ENCODE measurements at regions not wholly inside any gene's neighbourhood (a gene's known extent, or its start where the extent isn't known, plus 50 kb on each side); places are given as distances from the start of the nearest gene placed in this dataset.

DNA sequence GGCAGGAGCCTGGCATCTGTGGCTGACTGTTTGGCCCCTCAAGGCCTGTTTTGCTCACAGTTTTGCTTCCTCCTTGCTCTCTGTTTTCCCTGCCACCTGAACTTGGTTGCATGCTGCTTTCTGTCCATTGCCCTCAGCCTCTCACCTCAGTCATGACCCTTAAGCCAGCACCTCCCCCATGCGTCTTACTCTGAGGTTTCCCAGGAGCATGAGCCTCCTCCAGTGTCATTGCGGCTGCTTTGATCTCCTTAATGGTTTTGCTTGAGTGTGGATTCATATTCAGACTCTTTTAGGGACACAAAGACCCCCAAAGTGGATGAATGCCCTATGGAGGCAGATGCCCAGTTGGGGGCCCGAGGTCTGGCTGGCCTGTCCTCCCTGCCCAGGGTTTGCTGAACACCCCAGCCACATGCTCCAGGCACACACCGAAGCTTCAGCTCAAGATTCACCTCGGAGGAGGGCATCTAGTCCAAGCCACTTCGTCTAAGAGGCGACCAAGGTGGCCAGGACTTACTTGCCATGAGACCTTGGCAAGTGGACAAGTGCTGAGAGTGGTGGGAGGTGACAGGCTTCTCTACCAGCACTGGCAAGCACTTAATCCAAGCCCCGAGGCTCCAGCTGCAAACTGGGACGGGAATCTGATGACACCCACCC is 95.4 kb upstream of the DIO3 start:
- DNase-seq (ENCODE audit: low read depth in 2 of 2) = no peak

DNA sequence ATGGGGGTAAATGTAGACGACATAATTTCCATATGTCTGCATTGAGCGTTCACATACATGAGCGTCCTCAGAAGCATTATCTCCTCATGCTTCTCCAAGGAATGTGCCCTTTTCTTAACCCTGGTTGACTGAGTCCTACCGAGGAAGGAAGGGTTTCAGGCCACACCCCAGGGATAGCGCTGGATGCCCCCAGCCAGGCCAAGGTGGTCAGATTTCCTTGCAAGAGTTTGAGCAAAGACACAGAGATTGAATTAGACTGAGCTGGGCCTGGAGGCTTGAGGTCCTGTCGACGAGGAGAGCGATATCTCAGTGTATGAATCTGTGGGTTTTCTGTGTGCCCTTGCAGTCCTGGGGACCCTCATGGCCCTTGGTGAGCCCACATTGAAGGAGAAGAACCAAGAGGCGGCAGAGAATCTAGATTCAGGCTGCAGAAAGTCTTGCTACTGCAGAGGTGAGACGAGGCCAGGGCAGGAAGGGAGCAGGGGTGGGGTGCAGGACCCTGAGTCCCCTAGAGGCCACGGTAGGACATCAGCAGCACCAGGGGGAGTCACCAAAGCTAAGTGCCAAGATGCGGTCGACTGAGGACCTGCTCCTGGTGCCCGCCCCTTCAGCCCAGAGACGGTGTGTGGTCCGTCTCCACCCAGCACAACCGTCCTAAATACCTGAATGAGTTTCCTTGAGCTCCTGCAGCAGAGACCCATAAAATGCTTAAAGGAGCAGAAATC is 94.7 kb upstream of the DIO3 start:
- DNase-seq (ENCODE audit: low read depth in 2 of 2) = no peak

DNA sequence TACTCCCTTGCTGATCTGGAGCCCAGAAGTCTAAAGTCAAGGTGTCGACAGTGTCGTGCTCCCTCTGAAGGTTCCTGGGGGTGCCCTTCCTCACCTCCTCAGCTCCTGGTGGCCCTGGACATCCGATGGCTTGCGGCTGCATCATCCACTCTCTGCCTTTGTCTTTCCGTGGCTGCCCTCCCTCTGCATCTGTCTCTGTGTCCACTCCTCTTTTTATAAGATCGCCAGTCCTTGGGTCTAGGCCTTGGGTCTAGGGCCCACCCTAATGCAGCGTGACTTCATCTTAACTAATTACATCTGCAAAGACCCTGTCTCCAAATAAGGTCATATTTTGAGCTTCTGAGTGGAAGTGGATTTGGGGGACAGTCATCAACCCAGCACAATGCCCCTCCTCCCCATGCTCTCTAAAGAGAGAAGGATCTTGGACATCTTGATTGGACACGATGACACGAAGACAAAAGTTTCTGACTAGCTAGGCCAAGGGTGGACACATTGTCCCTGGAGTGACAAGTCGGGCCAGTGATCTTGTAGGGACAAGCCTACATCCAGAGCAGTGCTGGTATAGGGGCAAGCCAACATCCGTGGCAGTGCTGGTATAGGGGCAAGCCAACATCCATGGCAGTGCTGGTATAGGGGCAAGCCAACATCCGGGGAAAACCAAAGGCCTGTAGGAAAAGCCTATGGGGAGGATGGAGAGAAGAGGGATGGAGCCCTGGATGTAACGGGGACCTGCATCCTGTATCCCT is 93.9 kb upstream of the DIO3 start:
- no peak for DNase-seq (ENCODE audit: low read depth in 2 of 2)

DNA sequence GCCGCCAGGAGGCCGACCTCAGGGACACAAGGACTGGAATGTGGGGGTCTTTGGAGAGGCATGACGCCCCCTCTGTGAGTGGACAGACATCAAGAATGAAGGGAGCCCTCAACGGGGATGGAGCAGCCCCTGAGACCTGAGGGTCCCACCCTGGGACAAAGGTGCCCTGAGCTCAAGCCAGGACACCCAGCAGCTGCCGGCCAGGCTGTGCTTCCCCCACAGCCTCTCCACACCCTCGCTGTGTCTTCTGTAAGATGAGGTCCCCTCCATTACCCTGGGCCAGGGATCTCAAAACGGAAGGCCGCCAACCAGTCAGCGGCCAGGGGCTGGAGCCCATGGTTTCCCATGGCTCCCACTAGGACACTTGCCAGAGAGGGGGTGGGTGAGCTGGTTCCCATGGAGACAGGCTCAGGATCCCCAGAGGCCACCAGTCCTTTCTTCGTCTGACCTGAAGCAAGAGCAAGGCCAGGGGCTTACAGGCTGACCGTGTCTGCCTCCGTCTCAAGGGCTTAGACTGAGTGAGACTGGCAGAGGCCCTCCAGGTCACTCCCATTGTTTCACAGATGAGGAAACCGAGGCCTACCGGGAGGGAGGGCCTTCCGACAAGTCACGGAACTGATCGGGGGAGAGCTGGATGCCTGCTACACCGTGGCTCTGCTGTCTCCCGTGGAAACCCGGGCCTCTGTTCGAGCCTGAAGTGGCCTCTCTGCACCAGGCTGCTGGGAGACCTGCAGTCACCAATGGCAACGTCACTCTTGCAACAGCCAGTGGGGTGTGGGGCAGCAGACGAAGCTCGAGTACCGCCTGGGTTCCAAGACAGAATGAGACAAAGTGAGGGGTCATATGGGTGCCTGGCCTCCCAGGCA is 91.7 kb upstream of the DIO3 start:
- no peak for DNase-seq (ENCODE audit: low read depth in 2 of 2)

DNA sequence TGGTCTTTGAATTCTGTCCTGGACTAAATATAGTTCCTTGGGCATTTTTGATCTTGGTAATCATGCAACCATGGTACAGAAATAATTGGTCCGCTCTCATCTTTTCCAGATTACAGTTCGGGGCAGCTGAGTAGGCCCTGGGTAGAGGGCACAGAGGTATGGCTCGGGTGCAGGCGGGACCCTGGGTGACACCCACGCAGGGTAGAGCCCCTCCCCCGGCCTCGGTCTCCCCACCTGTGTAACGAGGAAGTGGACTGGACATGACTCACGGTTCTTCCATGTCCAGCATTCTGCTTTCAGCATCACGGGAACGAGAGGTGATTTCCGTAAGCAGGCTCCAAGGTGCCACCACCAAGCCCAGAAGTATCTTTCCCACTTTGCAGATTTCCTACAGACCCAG is 91.0 kb upstream of the DIO3 start:
- DNase-seq (ENCODE audit: low read depth in 2 of 2) = no peak

DNA sequence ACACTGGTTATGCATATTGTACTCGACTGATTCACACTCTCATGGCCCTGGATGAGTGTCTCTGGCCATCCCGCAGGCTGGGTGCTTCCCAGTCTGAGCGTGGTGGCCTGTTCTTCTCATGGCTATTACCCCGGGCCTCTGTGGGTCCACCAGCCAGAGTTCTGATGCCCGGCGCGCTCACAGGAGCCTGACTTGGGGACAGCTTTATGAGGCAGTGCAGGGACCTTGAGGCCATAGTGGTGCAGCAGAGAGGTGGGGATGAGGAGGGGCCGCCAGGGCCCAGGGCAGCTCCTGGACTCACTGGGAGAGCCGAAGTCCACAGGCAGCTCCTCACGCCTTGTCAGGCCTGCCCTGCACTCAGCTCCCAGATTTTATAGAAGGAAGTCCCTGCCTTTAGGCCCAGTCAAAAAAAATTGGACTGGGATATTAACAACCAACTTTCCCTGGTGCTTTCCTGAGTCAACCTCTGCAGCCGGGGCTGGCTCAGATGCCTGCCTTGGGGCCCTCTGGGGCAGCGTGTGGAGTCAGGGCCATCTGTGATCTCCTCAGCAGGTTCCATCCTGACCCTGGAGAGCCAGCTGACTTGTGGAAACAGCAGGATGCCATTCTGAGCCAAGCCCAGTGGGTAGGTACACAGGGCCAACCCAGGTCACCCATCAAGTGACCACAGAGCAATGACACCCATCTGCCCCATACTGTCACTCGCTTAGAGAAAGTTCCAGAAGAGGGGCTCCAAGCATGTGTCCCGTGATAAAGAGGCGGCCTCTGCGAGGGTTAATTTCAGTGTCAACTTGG is 89.4 kb upstream of the DIO3 start:
- no peak for DNase-seq (ENCODE audit: low read depth in 2 of 2)

DNA sequence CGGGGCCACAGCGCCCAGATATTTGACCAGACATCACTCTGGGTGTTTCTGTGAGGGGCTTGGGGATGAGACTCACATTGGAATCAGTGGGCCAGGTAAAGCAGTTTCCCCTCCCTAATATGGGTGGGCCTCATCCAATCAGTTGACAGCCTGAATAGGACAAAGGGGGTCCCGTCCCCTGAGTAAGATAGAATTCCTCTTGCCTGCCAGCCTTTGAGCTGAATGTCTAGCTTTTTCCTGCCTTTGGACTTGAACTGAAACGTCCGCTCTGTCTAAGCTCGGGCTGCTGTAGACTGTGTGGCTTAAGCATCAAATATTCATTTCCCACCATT is 88.8 kb upstream of the DIO3 start:
- no peak for DNase-seq (ENCODE audit: low read depth in 2 of 2)

DNA sequence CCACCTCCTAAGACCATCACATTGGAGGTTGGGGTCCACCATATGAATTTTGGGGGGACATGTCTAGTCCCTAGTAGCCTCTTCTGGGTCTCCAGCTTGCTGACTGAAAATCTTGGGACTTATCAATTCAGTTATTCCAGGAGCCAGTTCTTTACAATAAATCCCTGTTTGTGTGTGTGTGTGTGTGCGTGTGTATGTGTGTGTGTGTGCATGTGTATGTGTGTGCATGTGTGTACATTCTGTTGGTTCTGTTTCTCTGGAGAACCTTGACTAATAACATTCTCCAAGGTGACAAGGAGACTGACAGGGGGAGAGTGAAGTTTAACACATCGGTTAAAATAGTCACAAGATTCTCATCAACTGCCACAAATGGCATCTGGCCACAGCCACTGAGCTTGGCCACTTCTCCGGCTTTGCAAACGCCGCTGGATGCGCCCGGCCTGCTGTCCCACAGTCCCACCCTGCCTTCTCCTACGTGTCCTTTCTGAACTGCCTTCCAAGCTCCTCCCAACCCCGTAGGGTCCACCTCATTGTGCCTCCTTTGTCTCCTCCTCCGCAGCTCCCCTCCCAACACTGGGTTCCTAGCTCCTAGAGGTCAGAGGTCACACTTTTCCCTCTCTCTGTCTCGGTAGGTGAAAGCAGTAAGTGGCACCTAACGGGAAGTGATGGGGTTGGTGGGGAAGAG is 88.1 kb upstream of the DIO3 start:
- DNase-seq (ENCODE audit: low read depth in 2 of 2) = no peak

DNA sequence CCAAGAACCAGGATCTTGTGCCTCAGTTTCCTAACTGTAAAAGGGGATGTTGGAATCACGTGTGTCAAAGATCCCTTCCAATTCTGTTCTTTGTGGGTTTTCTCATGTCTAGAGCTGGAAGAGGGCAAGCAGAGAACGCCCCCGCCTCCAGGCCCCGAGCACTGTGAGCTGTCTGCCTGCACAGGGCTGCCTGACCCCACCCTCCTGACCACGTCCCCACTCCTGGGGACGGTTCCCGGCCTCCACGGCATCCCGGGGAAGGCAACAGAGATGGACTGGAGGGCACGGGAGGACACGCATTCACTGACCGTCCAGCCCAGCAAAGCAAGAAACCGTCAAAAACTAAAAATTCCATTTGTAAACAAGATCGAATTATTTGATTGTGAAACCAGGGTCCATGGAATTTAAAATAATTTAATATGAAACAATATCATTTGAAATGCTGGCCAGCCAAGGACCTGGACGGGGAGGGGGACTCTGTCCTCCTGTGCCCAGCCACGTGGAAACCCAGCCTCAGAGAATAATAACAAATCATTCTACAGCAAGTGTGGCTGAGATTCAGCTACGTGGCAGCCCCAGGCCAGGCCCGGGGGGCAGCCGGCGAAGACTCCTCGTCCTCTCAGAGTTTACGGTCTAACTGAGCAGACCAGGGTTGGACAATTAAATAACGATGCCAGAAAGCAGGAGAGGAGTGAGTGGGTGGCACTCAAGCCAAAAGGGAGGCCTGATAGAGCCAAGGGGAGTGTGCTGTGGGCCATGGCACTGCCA is 87.3 kb upstream of the DIO3 start:
- DNase-seq (ENCODE audit: low read depth in 2 of 2) = no peak

DNA sequence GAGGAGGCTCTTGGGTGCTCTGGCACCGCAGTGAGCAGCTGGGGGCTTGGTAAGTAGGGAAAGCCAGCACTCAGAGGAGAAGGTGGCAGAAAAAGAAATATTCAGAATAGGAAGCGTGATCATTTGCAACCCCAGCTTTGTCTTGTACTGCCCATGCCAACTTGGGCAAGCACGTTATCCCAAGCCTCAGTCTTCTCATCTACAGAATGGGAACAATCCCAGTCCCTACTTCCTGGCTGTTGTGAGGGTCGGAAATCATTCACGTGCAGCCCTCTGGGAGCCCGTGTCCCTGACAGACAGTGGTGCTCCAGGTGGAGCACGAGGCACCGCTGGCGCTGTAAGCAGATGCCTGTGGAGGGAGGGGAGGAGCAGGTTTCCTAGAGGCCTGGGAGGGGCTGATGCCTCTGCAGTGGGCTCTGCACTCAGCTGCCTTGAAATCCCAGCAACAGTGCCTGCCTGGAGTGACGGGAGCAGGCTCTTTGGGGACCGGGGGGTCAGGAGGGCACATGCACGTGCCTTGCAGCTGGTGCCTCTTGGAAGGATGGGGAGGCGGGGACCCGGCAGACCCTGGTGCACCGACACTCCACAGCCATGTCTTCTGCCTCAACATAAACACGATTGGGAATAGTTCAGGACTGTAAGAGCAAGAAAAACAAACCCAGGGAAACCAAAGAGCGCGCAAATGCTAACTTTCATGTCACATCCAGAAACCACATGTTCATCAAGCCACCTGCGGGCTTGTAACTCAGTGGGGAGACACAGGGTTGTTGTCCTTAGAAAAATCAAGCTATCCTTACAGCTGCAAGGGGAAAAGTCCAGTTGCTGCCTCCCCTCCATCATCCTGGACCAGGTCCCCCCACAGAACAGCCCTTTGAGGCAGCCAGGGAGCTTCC is 86.5 kb upstream of the DIO3 start:
- no peak for DNase-seq (ENCODE audit: low read depth in 2 of 2)

DNA sequence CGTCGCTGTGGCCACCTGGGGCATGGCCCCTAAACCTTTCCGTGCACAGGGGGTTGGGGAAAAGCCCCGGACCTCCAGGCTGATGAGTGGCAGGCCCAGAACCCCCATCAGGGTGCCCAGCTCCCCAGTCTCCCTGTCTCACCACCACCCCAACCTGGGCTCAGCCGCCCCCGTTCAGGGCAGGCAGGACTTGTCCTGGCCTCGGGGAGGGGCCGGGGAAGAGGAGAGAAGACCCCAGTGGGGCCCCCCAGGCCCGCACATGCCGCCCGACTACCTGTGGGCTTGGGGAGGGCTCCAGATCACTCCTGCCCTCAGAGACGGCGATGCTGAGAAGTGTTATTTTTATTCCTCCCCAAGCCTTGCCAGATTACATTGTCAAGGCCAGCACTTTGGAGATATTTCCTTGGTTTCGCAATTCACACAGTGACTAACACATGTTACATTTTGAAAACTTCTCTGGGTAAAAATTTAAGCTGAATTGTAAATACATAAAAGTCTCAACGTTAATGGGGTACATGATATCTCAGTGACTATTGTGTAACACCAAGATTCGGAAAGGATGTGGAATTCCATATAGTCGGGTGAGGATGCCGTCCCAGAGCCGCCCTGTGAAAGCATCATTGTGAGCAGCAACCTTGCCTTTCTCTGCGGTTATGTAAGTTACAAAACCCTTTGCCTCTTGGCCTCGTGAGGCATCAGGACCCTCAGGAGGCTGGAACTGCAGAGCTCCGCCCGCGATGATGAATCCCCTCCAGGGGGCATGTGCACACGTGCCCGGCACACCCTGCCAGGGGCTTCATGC is 85.6 kb upstream of the DIO3 start:
- DNase-seq (ENCODE audit: low read depth in 2 of 2) = no peak

DNA sequence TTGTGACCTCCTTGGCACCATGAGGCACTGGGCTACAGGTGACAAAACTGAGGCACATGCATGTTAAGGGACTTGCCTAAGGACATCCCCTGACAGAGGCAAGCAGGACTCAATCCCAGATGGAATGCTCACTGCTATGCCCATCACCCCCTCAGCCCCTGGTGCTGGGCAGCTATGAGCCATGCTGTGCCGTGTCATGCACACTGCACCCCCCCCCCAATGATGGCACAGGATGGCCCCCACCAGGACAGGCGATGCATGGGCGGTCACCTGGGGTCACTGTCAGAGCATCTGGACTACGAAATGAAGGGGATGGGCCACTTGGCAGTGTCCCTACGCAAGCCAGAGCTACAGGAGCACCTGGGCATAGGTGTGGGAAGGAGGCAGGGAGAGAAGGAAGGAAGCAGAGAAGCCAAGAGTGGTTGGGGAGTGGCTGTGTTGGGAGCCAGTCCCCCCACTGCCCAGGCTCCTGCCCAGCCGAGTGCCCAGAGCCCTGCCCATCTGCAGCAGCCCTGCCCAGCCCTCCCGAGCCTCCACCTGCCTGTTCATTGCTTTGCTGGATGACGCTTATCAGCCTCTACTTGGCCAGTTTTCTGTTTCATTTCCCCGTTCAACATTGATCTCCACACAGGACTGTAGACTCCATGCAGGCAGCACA is 84.9 kb upstream of the DIO3 start:
- no peak for DNase-seq (ENCODE audit: low read depth in 2 of 2)

DNA sequence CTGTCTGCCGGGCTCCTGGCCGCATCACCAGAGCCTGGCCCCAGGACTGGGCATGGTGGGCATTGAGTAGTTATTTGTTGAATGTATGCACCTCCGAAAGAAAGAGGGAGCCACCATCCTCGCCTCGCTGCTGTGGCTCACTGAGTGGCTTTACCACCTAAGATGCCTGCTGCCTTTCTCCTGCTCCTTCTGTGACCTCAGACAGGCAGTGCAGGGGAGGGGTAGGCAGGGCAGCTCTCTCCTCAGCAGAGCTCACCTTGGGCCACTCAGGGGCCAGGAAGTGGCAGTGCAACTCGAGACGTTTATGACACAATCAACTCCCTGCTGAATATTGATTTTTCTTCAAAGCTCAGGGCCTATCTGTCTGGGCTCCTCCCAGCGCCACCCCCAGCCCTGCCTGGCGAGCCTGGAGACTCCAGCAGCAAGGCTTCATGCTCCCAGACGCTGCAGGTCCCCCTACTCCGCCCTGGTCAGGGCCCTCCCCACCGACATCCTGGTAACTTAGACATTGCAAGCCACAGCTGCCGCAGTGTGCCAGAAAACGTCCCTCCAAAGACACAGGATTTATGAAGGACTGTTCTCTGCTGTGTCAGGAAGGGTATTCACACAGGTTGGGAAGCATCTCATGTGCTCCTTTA is 84.3 kb upstream of the DIO3 start:
- DNase-seq (ENCODE audit: low read depth in 2 of 2) = no peak

DNA sequence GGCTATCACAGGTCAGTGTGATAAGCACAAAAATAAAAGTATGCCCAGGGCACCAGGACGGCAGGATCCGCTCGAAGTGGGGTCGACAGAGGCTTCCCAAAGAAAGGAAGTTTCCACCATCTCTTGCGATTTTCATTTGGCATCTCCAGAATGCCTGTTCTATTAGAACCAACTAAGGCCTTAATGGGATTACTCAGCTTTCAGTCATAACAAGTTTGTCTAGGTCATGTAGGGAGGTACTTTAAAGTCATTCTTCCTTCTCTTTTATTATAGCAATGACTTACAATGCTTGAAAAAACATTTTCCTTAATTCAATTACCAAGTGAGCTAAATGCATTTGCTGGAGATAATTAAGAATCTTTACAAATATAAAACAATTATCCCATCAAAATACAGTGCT is 83.6 kb upstream of the DIO3 start:
- DNase-seq (ENCODE audit: low read depth in 2 of 2) = no peak

DNA sequence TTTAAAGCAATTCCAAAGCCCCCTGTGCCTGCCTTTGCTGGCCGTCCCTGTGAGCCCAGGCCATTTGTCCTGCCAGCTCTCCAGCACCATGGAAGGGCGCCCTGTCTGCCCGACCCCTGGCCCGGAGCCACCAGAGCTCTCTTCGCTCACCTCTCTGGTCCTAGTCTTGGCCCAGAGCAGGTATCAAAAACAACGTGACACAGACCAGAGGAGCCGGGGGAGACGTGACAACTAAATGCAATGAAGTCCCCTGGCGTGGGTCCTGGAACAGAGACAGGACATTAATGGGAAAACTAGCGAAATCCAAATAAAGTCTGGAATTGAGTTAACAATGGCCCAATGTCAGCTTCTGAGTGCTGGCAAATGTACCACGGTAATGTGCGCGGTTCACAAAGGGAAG is 83.2 kb upstream of the DIO3 start:
- no peak for DNase-seq (ENCODE audit: low read depth in 2 of 2)

DNA sequence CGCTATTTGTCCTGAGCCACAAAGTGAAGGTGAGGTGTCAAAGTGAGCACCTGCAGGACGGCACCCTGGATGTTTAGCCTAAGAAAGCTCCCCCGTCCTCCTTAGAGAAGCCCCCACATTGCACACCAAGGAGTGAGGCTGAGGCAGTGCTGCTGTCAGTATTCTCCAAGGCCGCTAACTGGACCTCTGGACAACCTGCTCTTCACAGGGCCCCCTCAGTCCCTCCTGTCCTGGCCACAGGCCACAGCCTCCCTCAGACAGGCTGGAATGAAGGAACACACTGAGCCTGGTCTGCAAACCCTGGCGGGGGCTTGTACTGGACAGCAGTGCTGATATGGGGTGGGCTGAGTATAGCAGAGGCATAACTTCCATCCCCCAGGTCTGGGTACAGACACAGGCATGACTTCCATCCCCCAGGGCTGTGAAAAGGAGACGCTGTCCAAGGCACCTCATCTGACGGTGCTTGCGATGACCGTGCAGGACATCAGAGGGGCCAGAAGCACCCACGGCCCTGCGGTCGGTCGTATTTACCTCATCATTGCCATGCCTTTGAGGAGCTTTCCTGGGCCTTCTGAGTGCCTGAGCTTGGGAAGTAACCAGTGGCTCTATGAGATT is 82.4 kb upstream of the DIO3 start:
- DNase-seq (ENCODE audit: low read depth in 2 of 2) = no peak
